Medulla oblongata (tissue), 1 donor: ENCODE measurements at regions not wholly inside any gene's neighbourhood (a gene's known extent, or its start where the extent isn't known, plus 50 kb on each side); places are given as distances from the start of the nearest gene placed in this dataset.
"Not testable (repeated sequence)": the region's sequence is repeated elsewhere in the genome, so short reads cannot be mapped to it uniquely, and the experiment has no call there.

Experiments
- DNase-seq: peaks from one replicate; pipeline ENCODE4 v3.0.0-alpha.2; 2015; ENCODE audit errors: extremely low spot score

DNA sequence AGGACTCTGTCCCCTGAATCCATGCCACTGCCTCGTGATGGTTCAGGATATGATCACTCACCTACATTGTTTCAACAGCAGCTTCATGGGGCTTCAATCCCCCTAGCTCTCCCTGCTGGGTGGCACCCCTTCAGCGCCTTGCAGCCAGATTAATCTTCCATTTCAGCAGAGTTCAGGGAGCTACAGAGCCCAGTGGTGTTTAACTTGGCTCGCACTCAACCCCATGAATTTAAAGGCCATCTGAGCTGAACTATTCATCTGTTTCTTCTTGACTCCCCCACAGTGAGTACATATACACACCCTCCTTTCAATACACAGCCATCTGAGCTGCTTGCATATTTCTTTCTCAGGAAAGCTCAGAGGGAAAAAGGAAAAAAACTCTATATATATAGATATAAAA lies 202.8 kb upstream of the C16orf82 start:
- DNase-seq = no peak

DNA sequence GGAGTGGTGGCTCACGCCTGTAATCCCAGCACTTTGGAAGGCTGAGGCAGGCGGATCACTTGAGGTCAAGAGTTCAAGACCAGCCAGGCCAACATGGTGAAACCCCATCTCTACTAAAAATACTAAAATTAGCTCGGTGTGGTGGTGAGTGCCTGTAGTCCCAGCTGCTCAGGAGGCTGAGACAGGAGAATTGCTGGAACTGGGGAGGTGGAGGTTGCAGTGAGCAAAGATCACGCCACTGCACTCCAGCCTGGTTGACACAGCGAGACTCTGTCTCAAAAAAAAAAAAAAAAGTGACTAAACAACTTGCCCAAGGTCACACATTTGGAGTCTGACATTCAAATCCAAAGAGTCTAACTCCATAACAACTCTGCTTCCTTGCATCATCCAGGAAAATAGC lies 192.4 kb upstream of the C16orf82 start:
- DNase-seq = not testable (repeated sequence)

DNA sequence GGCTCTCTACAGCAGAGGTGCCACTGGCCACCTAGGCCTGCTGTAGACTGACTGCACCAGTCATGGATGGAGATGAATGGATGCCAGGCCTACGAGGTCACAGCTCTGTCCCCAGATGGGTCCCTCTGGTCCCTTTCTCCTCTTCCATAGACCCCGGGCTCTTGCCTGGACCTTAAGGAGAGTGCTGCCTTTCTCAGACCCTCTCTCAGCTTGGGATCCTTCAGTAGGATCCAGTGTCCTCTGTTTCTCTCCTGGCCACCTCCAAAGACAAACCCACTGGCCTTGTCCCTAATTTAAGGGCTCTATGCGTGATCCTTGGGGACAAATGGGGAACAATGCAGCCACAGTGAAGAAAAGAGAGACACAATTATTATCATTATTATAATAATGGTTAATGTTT lies 189.3 kb upstream of the C16orf82 start:
- DNase-seq = no peak

DNA sequence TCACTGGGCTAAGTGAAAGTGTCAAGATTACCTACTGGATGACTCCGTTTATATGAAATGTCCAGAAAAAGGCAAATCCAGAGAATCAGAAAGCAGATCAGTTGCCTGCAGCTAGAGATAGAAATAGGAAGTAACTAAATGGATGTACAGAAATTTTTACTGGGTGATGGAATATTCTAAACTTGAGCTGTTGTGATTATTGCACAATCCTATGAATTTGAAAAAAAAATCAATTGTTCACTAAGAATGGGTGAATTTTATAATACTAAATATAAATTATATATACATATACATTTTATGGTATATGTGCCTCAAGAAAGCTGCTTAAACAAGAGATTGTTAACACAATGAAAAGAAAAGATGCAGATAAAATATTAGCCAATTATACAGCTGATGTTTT lies 181.1 kb upstream of the C16orf82 start:
- DNase-seq = no peak

DNA sequence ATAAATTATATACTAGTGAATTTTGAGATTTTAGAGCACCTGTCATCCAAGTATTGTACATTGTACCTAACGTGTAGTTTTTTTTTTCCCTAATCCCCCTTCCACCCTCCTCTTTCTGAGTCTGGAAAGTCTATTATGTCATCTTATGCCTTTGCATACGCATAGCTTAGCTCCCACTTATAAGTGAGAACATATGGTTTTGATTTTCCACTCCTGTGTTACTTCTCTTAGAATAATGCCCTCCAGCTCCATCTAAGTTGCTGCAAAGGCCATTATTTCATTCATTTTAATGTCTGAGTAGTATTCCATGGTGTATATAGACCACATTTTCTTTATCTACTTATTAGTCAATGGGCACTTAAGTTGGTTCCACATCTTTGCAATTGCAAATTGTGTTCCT lies 177.0 kb upstream of the C16orf82 start:
- no peak for DNase-seq

DNA sequence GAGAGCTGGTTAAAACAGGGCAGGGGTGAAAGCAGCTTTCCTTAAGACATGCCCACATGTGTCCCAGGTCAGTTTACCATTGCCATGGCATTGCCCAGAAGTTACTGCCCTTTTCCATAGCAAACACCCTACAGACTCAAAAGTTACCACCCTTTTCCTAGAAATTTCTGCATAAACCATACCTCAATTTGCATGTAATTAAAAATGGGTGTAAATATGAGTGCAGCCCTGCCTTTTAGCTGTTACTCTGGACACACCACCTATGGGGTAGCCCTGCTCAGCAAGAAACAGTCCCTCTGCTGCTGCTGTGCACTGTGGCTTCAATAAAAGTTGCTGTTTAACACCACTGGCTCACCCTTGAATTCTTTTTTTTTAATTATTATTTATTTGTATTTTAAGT lies 168.5 kb upstream of the C16orf82 start:
- no peak for DNase-seq

DNA sequence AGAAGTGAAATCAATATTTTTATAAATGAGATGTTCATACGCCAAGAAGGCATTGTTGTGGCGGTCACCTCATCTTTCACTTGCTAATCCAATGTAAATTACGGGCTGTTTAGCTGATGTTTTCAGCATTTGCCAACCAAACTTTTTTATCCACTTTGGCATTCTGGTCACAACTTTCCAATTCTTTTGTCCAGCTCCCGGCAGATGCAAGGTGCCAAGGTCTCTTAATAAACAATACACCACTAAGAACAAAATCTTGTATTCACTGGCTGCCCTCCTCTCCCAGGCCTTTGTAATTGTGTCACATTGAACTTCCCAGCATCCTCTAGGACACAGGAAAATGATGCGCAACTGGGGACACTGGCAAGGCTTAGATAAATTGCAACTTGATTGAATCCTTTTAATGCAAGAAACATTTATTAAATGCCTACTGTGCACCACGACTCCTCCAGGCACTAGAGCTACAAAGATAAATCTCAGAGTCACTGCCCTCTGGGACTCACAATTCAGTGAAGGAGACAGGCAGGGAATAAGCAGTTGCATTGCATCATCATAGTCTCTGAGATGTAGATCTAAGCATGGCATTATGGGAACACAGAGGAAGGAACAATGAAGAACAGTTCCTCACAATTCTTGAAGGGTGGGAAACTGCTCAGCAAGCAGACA lies 165.4 kb upstream of the C16orf82 start:
- no peak for DNase-seq

DNA sequence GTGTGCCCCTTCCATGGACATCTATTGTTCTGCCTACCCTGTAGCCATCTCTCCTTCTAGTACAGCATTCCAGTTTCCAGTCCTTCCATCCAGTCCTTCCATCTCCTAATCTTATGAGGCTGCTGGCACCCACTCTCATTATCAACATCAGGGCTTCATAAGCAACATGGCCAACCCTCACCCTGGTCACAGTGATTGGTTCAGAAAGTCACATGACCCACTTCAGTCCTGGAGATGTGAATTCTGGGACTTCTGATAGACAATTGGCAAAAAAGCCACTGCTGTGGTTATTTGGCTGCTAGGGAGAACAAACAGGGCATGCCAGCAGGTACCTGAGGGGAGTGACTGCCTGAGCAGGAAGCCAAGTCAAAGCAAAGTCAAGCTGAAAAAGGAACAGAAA lies 164.7 kb upstream of the C16orf82 start:
- no peak for DNase-seq

DNA sequence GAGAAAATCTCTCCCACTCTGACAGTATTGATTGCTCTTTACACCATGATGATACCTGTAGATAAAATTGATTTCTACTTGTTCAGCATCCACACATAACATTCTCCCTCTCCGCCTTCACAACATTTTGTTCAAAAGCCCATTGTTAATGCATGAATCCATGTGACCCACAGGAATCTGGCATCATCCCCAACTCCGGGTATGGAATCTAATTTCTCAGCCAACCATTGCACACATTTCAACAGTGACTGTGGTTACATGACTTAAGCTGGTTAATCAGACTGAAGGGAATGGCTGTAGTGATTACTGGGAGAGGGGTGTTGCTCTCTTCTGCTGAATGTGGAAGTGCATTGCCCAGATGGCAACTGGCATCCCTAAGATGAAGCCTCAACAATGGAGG lies 161.4 kb upstream of the C16orf82 start:
- DNase-seq = peak; percentile 31

DNA sequence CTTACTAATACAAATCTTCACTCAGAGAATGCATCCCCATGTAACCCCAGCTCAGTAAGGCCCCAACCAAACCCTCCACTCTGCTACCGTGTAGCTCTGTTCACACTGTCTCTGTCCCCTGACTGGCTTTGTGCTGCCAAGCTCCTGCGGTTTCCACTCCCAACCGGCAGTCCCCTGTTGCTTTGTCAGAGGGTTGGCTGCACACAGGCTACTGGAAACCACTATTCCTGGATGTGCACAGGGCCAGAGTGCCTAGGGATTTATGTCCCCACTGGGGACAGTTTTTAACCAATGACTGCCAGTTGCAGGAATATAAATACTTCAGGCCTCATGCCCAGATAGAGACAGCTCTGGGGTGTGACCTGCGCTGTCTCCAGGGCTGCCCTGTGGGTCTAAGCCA lies 157.1 kb upstream of the C16orf82 start:
- no peak for DNase-seq

DNA sequence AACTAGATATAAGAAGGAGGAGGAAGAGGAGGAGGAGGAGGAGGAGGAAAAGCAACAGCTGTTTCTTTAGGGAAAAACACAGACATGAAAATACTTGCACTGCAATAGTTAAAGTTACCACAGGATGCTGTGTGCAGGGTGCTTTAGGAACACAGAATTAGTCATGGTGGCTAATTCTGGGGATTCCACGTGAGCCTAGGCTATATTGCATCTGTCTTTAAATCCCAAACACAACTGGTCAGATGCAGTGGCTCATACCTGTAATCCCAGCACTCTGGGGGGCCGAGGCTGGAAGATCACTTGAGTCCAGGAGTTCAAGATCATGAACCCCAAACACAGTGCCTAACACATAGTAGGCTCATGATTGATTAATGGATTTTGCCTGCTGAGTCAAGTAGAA lies 155.3 kb upstream of the C16orf82 start:
- no peak for DNase-seq

DNA sequence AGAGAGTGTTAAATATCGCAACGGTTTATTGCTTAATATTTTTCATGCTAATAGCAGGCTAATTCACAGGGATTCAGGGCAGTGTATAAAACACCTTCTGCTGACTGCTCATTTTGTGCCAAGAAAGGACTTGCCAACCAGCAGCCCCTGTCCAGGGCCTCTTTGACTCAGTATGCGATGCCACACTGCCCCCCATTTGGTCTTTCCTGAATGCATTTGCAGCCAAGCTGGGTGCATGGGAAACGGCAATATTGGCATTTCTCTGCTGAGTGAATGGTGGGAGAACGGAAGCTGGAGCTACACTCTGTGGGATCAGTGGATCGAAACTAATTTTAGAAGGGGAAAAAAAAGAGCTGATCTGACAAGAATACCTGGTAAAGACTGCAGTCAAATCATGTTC lies 152.9 kb upstream of the C16orf82 start:
- no peak for DNase-seq

DNA sequence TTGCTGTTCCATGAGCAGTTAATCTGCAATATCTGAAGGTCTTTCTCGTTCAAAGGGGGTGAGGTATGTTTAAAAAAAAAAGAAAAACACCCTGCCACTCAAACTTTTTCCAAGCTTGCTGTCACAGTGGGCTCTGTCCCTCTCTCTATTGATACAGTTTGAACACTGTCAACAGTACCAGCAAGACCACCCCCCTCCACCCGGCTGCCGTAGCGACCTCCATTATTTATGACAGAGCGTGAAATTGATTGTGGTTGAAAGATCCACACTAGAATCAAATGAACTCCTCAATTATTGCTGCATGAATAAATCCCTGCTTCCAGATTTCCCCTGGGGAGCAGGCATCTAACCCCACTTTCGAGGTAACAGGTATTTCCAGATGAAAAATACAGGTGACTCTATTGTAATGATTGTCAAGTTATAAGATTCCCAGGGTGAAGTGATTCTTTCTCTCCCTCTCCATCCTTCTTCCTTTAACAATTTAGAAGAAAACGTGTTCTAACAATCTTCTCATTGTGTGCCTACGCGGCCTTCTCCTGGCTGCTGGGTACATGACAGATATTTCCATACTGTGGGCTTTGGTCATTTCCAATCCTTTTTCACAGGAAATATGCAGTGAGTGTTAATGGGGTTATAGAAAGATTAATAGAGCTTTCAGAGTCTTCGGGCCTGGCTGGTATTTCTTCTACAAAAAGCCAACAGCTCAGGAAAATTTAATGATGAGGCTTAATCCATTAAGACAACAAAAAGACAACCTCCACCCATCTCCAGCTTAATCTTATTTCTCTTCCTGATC lies 135.7 kb upstream of the C16orf82 start:
- DNase-seq = no peak

DNA sequence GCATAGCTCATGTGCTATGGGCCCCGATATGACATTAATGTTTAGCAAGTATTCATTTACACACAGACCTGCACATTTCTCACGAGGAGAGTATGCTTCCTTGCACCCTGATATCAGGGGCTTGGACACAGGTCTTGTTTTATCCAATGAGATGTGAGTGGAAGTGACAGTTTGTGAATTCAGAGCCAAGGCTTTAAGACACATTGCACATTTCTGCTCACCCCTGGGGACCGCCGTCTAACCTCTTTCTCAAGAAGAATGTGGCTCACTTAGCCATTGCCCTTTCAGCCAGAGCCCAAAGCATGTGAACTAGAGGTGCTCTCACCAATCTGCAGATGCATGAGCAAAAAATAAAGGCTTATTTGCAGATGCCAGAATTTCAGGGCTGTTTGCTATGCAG lies 116.1 kb upstream of the C16orf82 start:
- DNase-seq = no peak

DNA sequence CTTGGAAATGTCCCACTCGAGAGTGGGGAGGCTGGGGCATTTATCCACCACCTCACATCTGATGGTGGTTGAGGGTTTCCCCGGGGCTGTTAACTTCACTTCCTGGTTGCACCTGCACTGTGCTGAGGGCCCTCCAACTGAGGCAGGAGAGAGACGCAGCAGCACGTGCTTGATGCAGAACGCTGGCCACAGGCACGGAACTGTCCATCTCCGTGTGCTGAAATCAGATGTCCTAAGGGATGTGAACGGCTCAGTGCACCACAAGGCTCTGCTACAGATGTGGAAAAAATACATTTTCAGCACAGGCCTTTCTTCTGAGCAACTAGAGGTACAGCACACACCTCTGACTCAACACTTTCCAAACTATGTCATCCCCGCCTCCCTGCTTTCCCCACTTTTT lies 114.8 kb upstream of the C16orf82 start:
- DNase-seq = no peak

DNA sequence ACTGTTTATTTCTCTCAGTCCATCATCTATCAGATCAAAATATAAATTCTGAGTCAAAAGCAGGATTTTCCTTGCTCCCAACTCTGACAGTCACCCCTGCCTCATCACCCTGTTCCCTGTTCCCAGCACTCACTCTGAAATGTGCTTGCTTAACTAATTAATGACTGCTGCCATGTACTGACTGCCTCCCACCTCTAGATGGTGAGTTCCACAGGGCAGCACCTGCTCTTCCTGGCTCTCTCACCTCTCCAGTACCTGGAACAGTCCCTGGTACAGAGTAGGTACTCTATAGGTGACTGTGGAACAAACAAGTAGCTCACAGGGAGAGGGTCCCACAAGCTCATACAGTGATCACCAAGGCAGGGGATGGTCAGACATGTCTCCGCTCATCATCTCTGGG lies 114.3 kb upstream of the C16orf82 start:
- no peak for DNase-seq

DNA sequence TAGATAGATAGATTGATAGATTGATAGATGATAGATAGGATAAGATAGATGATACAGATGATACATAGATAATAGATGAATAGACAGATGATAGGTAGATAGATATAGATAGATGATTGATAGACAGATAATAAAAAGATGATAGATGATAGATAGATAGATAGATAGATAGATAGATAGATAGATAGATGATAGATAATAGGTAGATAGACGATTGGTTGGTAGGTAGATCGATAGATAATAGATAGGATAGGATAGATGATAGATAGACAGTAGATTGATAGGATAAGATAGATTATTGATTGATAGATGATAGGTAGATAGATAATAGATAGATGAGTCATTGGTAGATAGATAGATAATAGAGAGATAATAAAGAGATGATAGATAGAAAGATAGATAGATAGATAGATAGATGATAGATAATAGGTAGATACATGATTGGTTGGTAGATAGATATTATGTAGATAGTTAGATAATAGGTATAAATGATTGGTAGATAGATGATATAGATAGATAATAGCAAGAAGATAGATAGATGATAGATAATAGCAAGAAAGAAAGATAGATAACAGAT lies 109.4 kb upstream of the C16orf82 start:
- DNase-seq = no peak

DNA sequence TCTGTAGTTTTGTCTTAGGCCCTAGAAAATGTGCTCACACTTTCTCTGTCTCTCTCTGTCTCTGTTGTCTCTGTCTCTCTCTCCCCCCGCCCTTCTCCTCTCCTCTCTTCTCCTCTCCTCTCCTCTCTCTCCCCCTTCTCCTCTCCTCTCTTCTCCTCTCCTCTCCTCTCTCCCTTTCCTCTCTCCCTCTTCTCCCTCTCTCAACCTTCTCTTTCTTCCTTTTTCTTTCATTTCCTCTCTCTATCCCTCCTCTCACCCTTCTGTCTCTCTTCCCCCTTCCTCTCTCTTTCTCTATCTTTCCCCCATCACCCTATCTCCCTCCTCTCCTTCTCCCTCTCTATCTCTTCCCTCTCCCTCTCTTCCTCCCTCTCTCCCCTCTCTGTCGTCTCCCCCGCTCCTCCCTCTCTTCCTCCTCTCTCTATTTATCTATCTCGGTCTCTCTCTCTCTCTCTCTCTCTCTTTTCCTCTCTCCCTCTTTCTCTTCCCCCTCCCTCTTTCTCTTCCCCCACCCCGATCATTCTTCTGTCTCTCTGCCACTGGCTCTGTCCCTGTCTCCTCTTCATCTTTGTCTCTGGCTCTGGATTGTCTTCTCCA lies 107.2 kb upstream of the C16orf82 start:
- DNase-seq = no peak

DNA sequence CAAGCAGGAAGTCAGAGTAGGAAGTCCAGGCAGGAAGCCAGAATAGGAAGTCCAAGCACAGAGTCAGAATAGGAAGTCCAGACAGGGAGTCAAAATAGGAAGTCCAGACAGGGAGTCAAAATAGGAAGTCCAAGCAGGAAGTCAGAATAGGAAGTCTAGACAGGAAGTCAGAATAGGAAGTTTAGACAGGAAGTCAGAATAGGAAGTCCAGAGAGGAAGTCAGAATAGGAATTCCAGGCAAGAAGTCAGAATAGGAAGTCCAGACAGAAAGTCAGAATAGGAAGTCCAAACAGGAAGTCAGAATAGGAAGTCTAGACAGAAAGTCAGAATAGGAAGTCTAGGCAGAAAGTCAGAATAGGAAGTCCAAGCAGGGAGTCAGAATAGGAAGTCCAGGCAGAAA lies 105.3 kb upstream of the C16orf82 start:
- DNase-seq = no peak

DNA sequence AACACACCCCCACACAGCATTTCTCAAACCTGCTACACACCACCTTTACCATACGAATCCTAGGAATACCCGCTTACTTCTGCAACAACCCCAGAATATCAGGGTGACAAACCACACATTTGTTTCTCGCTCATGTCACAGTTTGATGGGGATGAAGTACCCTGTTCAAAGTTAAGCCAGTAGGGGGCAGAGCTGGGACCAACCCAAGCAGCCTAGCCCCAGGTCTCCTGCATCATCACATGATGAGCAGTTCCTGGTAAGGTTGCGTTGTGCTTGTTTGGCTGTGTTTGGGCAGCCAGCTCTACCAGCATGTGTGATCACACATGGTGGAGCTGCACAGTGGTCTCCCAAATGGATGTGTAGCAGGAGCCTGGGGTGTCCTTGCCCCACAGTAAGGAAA lies 103.6 kb upstream of the C16orf82 start:
- DNase-seq = no peak

DNA sequence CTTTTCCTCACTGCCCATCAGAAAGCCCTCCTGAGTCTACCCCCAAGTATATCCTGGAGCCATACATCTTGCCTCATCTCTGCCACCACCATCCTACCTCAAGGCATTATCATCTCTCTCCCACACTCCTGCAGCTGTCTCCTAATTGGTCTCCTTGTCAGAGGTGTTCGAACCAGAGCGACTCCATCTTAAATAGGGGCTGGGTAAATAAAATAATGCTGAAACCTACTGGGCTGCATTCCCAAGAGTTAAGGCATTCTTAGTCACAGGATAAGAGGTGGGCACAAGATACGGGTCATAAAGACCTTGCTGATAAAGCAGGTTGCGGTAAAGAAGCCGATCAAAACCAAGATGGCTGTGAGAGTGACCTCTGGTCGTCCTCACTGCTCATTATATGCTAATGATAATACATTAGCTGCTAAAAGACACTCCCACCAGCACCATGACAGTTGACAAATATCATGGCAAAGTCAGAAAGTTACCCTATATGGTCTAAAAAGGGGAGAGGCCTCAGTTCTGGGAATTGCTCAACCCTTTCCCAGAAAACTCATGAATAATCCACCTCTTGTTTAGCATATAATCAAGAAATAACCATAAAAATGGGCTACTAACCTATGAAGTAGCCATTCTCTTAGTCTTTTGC lies 97.0 kb upstream of the C16orf82 start:
- DNase-seq = no peak

DNA sequence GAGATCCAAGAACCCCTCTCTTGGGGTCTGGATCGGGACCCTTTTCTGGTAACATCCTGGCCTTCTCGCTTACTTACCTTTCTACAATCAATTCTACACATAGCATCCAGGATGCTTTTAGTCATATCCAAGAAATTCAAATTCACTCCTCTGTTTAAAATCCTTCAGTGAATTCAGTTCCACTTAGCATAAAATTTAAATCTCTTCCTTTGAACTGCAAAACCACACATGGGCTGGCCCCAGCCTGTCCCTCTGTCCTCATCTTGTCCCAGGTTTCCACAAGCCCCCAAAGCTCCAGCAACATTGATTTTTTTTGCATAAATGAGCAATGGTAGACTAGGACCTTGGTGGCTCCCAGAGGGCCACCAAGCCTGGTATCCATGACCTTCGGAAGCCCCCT lies 96.4 kb upstream of the C16orf82 start:
- DNase-seq = no peak
